ENCODE measurements at regions not wholly inside any gene's neighbourhood (a gene's known extent, or its start where the extent isn't known, plus 50 kb on each side); places are given as distances from the start of the nearest gene placed in this dataset.

- TF ChIP-seq CEBPB (IDR thresholded peaks at IDR 0.05; ENCODE audit: low read depth) = no peak
- no peak for TF ChIP-seq FOSL1 (IDR thresholded peaks at IDR 0.05; ENCODE audit: low read depth)
- TF ChIP-seq, protein P1, sequence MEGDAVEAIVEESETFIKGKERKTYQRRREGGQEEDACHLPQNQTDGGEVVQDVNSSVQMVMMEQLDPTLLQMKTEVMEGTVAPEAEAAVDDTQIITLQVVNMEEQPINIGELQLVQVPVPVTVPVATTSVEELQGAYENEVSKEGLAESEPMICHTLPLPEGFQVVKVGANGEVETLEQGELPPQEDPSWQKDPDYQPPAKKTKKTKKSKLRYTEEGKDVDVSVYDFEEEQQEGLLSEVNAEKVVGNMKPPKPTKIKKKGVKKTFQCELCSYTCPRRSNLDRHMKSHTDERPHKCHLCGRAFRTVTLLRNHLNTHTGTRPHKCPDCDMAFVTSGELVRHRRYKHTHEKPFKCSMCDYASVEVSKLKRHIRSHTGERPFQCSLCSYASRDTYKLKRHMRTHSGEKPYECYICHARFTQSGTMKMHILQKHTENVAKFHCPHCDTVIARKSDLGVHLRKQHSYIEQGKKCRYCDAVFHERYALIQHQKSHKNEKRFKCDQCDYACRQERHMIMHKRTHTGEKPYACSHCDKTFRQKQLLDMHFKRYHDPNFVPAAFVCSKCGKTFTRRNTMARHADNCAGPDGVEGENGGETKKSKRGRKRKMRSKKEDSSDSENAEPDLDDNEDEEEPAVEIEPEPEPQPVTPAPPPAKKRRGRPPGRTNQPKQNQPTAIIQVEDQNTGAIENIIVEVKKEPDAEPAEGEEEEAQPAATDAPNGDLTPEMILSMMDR (IDR thresholded peaks at IDR 0.05 in 2 of 3, conservative IDR thresholded peaks at IDR 0.05 in 1 of 3; ENCODE audit: borderline replicate concordance in 1 of 3, insufficient read depth in 1 of 3, low read depth in 2 of 3, low read length in 2 of 3) = no peak
- no peak for TF ChIP-seq EZH2 (IDR thresholded peaks at IDR 0.05)
- no peak for TF ChIP-seq RAD21 (IDR thresholded peaks at IDR 0.05; ENCODE audit: low read depth)
- TF ChIP-seq POLR2A (IDR thresholded peaks at IDR 0.05; ENCODE audit: borderline replicate concordance, extremely low read depth, insufficient read depth, insufficient read length) = no peak
- TF ChIP-seq, protein P2, sequence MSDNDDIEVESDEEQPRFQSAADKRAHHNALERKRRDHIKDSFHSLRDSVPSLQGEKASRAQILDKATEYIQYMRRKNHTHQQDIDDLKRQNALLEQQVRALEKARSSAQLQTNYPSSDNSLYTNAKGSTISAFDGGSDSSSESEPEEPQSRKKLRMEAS (IDR thresholded peaks at IDR 0.05) = no peak
- no peak for TF ChIP-seq EZH2phosphoT487 (IDR thresholded peaks at IDR 0.05; ENCODE audit: borderline replicate concordance)
- no peak for TF ChIP-seq ZNF274 (IDR thresholded peaks at IDR 0.05; ENCODE audit: low read depth, low read length)
- TF ChIP-seq ZFX (IDR thresholded peaks at IDR 0.05) = no peak
- TF ChIP-seq EGR1 (IDR thresholded peaks at IDR 0.05; ENCODE audit: low read depth) = no peak
- TF ChIP-seq, protein P3, sequence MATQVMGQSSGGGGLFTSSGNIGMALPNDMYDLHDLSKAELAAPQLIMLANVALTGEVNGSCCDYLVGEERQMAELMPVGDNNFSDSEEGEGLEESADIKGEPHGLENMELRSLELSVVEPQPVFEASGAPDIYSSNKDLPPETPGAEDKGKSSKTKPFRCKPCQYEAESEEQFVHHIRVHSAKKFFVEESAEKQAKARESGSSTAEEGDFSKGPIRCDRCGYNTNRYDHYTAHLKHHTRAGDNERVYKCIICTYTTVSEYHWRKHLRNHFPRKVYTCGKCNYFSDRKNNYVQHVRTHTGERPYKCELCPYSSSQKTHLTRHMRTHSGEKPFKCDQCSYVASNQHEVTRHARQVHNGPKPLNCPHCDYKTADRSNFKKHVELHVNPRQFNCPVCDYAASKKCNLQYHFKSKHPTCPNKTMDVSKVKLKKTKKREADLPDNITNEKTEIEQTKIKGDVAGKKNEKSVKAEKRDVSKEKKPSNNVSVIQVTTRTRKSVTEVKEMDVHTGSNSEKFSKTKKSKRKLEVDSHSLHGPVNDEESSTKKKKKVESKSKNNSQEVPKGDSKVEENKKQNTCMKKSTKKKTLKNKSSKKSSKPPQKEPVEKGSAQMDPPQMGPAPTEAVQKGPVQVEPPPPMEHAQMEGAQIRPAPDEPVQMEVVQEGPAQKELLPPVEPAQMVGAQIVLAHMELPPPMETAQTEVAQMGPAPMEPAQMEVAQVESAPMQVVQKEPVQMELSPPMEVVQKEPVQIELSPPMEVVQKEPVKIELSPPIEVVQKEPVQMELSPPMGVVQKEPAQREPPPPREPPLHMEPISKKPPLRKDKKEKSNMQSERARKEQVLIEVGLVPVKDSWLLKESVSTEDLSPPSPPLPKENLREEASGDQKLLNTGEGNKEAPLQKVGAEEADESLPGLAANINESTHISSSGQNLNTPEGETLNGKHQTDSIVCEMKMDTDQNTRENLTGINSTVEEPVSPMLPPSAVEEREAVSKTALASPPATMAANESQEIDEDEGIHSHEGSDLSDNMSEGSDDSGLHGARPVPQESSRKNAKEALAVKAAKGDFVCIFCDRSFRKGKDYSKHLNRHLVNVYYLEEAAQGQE (IDR thresholded peaks at IDR 0.05; ENCODE audit: low read depth) = no peak
- TF ChIP-seq, protein P4, sequence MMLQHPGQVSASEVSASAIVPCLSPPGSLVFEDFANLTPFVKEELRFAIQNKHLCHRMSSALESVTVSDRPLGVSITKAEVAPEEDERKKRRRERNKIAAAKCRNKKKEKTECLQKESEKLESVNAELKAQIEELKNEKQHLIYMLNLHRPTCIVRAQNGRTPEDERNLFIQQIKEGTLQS (IDR thresholded peaks at IDR 0.05) = no peak
Measured at GRCh38 chr16:13742928-13743327, 177.0 kb upstream of the ERCC4 start.
